B cell (primary cell): ENCODE measurements at regions not wholly inside any gene's neighbourhood (a gene's known extent, or its start where the extent isn't known, plus 50 kb on each side); places are given as distances from the start of the nearest gene placed in this dataset.

ENCODE experiments used
- ATAC-seq: fragments of 200-7000 bp; cut with Tn5 transposase; one replicate; pipeline ENCODE4 v1.10.0; 2021; ENCODE audit warnings: low read depth, mild to moderate bottlenecking, moderate number of reproducible peaks, moderate library complexity
- CTCF ChIA-PET: fragments of 350-600 bp; sonication (Branson Sonifier 250); formaldehyde crosslinking; loops from one replicate; lab custom pipeline; 2021; ENCODE audit warnings: antibody characterized with exemption, inconsistent platforms; lab: Charles Lee
- POLR2A ChIA-PET: fragments of 350-600 bp; sonication (Branson Sonifier 250); formaldehyde crosslinking; loops from one replicate; lab custom pipeline; 2021; ENCODE audit warnings: antibody characterized with exemption; lab: Charles Lee
- DNase-seq: peaks from one replicate; pipeline ENCODE4 v3.0.0; 2013
- H2AFZ ChIP-seq: 2 replicates; pipeline ENCODE4 v1.6.1; 2012; ENCODE audit warnings: mild to moderate bottlenecking, low read depth, low read length; ENCODE audit not compliant: insufficient read depth, poor library complexity, severe bottlenecking
- H3K27ac ChIP-seq, 2 donors: 1 replicate in 1 of 2; 2 replicates in 1 of 2; pipeline ENCODE4 v1.5.1; 2012 to 2013; ENCODE audit warnings: low read length in 2 of 2, mild to moderate bottlenecking in 2 of 2, moderate library complexity in 1 of 2
- H3K27me3 ChIP-seq, 4 experiments: fragments of 200-600 bp in 1 of 4; sonication (generic) in 1 of 4; replicated peaks in 1 of 4; 1 replicate in 2 of 4; 2 replicates in 2 of 4; pipeline versions ENCODE4 v1.6.1 to v1.7.0; 2013 to 2016; ENCODE audit warnings: low read length in 3 of 4, mild to moderate bottlenecking in 2 of 4, mixed read lengths in 1 of 4, moderate library complexity in 1 of 4; ENCODE audit not compliant: insufficient read depth in 4 of 4, control insufficient read depth in 3 of 4; ENCODE audit errors: control extremely low read depth in 1 of 4
- H3K36me3 ChIP-seq, 2 experiments: replicated peaks in 1 of 2; 1 replicate in 1 of 2; 2 replicates in 1 of 2; pipeline versions ENCODE4 v1.6.1 to v1.7.1; 2013; ENCODE audit warnings: low read length in 1 of 2; ENCODE audit not compliant: insufficient read depth in 2 of 2, control insufficient read depth in 1 of 2; ENCODE audit errors: control extremely low read depth in 1 of 2, extremely low read depth in 1 of 2
- H3K4me1 ChIP-seq, 2 donors: fragments of 200-600 bp in 1 of 2; sonication (generic) in 1 of 2; 1 replicate in 1 of 2; 2 replicates in 1 of 2; pipeline versions ENCODE4 v1.5.1 to v1.6.1; 2013 to 2017; ENCODE audit warnings: low read length in 2 of 2; ENCODE audit not compliant: control insufficient read depth in 2 of 2, insufficient read depth in 2 of 2
- H3K4me2 ChIP-seq: replicated peaks from 2 replicates; pipeline ENCODE3; 2012; ENCODE audit warnings: mild to moderate bottlenecking, low read depth, low read length; ENCODE audit not compliant: poor library complexity, severe bottlenecking
- H3K4me3 ChIP-seq, 5 experiments: fragments of 200-600 bp in 1 of 5; sonication (generic) in 1 of 5; 1 replicate in 3 of 5; 2 replicates in 2 of 5; pipeline versions ENCODE4 v1.5.1 to v1.7.0; 2011 to 2016; ENCODE audit warnings: low read length in 4 of 5, mild to moderate bottlenecking in 4 of 5, low read depth in 2 of 5, control low read depth in 1 of 5, moderate library complexity in 1 of 5; ENCODE audit not compliant: insufficient read depth in 1 of 5; ENCODE audit errors: control extremely low read depth in 1 of 5, extremely low read depth in 1 of 5
- H3K79me2 ChIP-seq: fragments of 200-600 bp; sonication (generic); one replicate; pipeline ENCODE4 v1.6.0; 2016; ENCODE audit warnings: low read length; ENCODE audit not compliant: control insufficient read depth, insufficient read depth
- H3K9ac ChIP-seq: fragments of 200-600 bp; sonication (generic); 2 replicates; pipeline ENCODE4 v1.6.1; 2017; ENCODE audit warnings: mild to moderate bottlenecking, low read length, moderate library complexity
- H3K9me3 ChIP-seq, 3 donors: one replicate each; pipeline versions ENCODE4 v1.6.1 to v1.7.1; 2013; ENCODE audit warnings: low read length in 2 of 3; ENCODE audit not compliant: control insufficient read depth in 2 of 3, insufficient read depth in 1 of 3; ENCODE audit errors: control extremely low read depth in 1 of 3
- H4K20me1 ChIP-seq: 2 replicates; pipeline ENCODE4 v1.6.0; 2012; ENCODE audit warnings: mild to moderate bottlenecking, low read length; ENCODE audit not compliant: insufficient read depth, control insufficient read depth, poor library complexity, severe bottlenecking
- H3K27ac Mint-ChIP-seq: one replicate; pipeline ENCODE4 v1.8.0; 2021; ENCODE audit warnings: mixed read lengths
- H3K27me3 Mint-ChIP-seq: one replicate; pipeline ENCODE4 v1.8.0; 2021; ENCODE audit warnings: mixed read lengths
- H3K4me1 Mint-ChIP-seq: one replicate; pipeline ENCODE4 v1.8.0; 2021; ENCODE audit warnings: mixed read lengths
- H3K4me3 Mint-ChIP-seq: one replicate; pipeline ENCODE4 v1.8.0; 2021; ENCODE audit warnings: mixed read lengths
- H3K9me3 Mint-ChIP-seq: one replicate; pipeline ENCODE4 v1.8.0; 2022; ENCODE audit warnings: mixed read lengths; ENCODE audit not compliant: insufficient read depth
- EZH2 ChIP-seq: IDR thresholded peaks from 2 replicates; pipeline ENCODE4 v1.6.1; 2012; ENCODE audit warnings: borderline replicate concordance, low read depth, mild to moderate bottlenecking, moderate library complexity, low read length; ENCODE audit not compliant: insufficient read depth, poor library complexity, severe bottlenecking
- WGBS: methylation state at CpG from one replicate; pipeline ENCODE4 v1.1.5; 2013; ENCODE audit warnings: missing lambda C conversion rate; ENCODE audit not compliant: insufficient coverage; 5-methylcytosine and 5-hydroxymethylcytosine counted together
- intact Hi-C: fragments of 100-400 bp; cut with micrococcal nuclease; formaldehyde crosslinking; loops from one replicate; pipeline ENCODE4 v1.10.0; 2022
- TF ChIP-seq, protein P1 (sequence below): fragments of 200-600 bp; IDR thresholded peaks from one replicate; pipeline ENCODE4 v1.8.0; 2022; ENCODE audit warnings: antibody characterized with exemption, mild to moderate bottlenecking

GRCh38 chr4:178426871-178427270 lies 984.6 kb upstream of the AGA start:
- Histone ChIP-seq H3K36me3 (no peaks in the 10 kb centered on the region), H3K9ac (no peak overlapping the region), H3K4me1 (no peaks in the 10 kb centered on the region), H4K20me1 (no peaks in the 10 kb centered on the region), H3K27me3 (no peaks in the 10 kb centered on the region), H3K79me2 (no peaks in the 10 kb centered on the region), H2AFZ (no peak overlapping the region), H3K9me3 (peaks cover 0 to 2% (median 0%) of the 10 kb centered on the region in 3 donors), H3K27ac (no peak overlapping the region), H3K4me3 (no peak overlapping the region), H3K4me2 (no peak overlapping the region)
- intact Hi-C loops, result no loop called here
- H3K4me3 Mint-ChIP-seq, result no peak overlapping the region
- TF ChIP-seq, protein P1, sequence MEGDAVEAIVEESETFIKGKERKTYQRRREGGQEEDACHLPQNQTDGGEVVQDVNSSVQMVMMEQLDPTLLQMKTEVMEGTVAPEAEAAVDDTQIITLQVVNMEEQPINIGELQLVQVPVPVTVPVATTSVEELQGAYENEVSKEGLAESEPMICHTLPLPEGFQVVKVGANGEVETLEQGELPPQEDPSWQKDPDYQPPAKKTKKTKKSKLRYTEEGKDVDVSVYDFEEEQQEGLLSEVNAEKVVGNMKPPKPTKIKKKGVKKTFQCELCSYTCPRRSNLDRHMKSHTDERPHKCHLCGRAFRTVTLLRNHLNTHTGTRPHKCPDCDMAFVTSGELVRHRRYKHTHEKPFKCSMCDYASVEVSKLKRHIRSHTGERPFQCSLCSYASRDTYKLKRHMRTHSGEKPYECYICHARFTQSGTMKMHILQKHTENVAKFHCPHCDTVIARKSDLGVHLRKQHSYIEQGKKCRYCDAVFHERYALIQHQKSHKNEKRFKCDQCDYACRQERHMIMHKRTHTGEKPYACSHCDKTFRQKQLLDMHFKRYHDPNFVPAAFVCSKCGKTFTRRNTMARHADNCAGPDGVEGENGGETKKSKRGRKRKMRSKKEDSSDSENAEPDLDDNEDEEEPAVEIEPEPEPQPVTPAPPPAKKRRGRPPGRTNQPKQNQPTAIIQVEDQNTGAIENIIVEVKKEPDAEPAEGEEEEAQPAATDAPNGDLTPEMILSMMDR, result no peak
- TF ChIP-seq EZH2, result no peak
- peaks cover 6% of the 10 kb centered on the region for H3K9me3 Mint-ChIP-seq
- no peaks in the 10 kb centered on the region for H3K27me3 Mint-ChIP-seq
- ATAC-seq (no peak), DNase-seq (no peak)
- no peak overlapping the region for H3K27ac Mint-ChIP-seq
- ChIA-PET POLR2A (no interaction called here), CTCF (no interaction called here)
- 90% methylated on average over 2 of the region's 3 CpGs for WGBS
- no peaks in the 10 kb centered on the region for H3K4me1 Mint-ChIP-seq

- Mint-ChIP-seq H3K4me3 (no peak overlapping the region), H3K27ac (no peak overlapping the region), H3K4me1 (no peaks in the 10 kb centered on the region), H3K9me3 (peaks cover 6% of the 10 kb centered on the region), H3K27me3 (no peaks in the 10 kb centered on the region)
- intact Hi-C loops, result no loop called here
- ChIA-PET POLR2A (no interaction called here), CTCF (no interaction called here)
- no peak overlapping the region for H3K4me3 ChIP-seq
- TF ChIP-seq, protein P1, result no peak
- no peak for TF ChIP-seq EZH2
- H3K27me3 ChIP-seq, result no peaks in the 10 kb centered on the region
- no peak overlapping the region for H3K27ac ChIP-seq
- no peaks in the 10 kb centered on the region for H3K4me1 ChIP-seq
- H3K9me3 ChIP-seq, result peaks cover 0 to 2% (median 0%) of the 10 kb centered on the region in 3 donors
- H2AFZ ChIP-seq, result no peak overlapping the region
- H4K20me1 ChIP-seq, result no peaks in the 10 kb centered on the region
- H3K9ac ChIP-seq, result no peak overlapping the region
- no peak overlapping the region for H3K4me2 ChIP-seq
- WGBS, result no CpG with 5 or more reads among the region's 2 CpGs
- H3K36me3 ChIP-seq, result no peaks in the 10 kb centered on the region
- H3K79me2 ChIP-seq, result no peaks in the 10 kb centered on the region
- DNase-seq, result no peak
- no peak for ATAC-seq
Observed at GRCh38 chr4:178427663-178428062, 985.4 kb upstream of the AGA start.
